Embryonic facial prominence (tissue), 1 donor: ENCODE measurements at regions not wholly inside any gene's neighbourhood (a gene's known extent, or its start where the extent isn't known, plus 50 kb on each side); places are given as distances from the start of the nearest gene placed in this dataset.

Source experiments
- DNase-seq: peaks from one replicate; pipeline ENCODE4 v3.0.0-alpha.2; 2016; ENCODE audit errors: extremely low spot score

GRCh38 chr3:113051787-113052186 lies 61.0 kb downstream of the GTPBP8 start:
- peak; percentile 68 for DNase-seq

- no peak for DNase-seq
Observed at GRCh38 chr3:113053169-113053568, 62.4 kb downstream of the GTPBP8 start.

GRCh38 chr3:113054552-113054951 lies 63.8 kb downstream of the GTPBP8 start:
- DNase-seq: no peak

GRCh38 chr3:113055201-113055600 lies 64.4 kb downstream of the GTPBP8 start:
- no peak for DNase-seq

GRCh38 chr3:113055961-113056360 lies 65.2 kb downstream of the GTPBP8 start:
- no peak for DNase-seq

- peak; percentile 30 for DNase-seq
Observed at GRCh38 chr3:113057117-113057516, 66.3 kb downstream of the GTPBP8 start.

- no peak for DNase-seq
Observed at GRCh38 chr3:113058188-113058587, 67.4 kb downstream of the GTPBP8 start.

- DNase-seq: no peak
Observed at GRCh38 chr3:113062705-113063104, 71.9 kb downstream of the GTPBP8 start.

- no peak for DNase-seq
Observed at GRCh38 chr3:113063126-113063894, 72.5 kb downstream of the GTPBP8 start.

- no peak for DNase-seq
Observed at GRCh38 chr3:113064183-113064582, 73.4 kb downstream of the GTPBP8 start.

GRCh38 chr3:113065336-113065735 lies 74.6 kb downstream of the GTPBP8 start:
- DNase-seq: no peak

- peak; percentile 46 for DNase-seq
Observed at GRCh38 chr3:113070072-113070640, 79.4 kb downstream of the GTPBP8 start.

- no peak for DNase-seq
Observed at GRCh38 chr3:113070681-113071113, 79.9 kb downstream of the GTPBP8 start.

GRCh38 chr3:113075588-113075987 lies 84.8 kb downstream of the GTPBP8 start:
- DNase-seq: no peak

GRCh38 chr3:113079218-113079961 lies 88.6 kb downstream of the GTPBP8 start:
- DNase-seq: no peak

GRCh38 chr3:113084777-113085176 lies 94.0 kb downstream of the GTPBP8 start:
- DNase-seq: peak; percentile 74

GRCh38 chr3:113086560-113087461 lies 96.0 kb downstream of the GTPBP8 start:
- DNase-seq: peak; percentile 50

- DNase-seq: no peak
Observed at GRCh38 chr3:113088616-113089015, 97.8 kb downstream of the GTPBP8 start.

GRCh38 chr3:113091417-113091816 lies 100.6 kb downstream of the GTPBP8 start:
- DNase-seq: no peak

GRCh38 chr3:113092746-113093145 lies 102.0 kb downstream of the GTPBP8 start:
- DNase-seq: no peak

GRCh38 chr3:113094337-113095221 lies 103.8 kb downstream of the GTPBP8 start:
- no peak for DNase-seq
